ENCODE measurements at regions not wholly inside any gene's neighbourhood (a gene's known extent, or its start where the extent isn't known, plus 50 kb on each side); places are given as distances from the start of the nearest gene placed in this dataset.
"Not testable (repeated sequence)": the region's sequence is repeated elsewhere in the genome, so short reads cannot be mapped to it uniquely, and the experiment has no call there.

DNA sequence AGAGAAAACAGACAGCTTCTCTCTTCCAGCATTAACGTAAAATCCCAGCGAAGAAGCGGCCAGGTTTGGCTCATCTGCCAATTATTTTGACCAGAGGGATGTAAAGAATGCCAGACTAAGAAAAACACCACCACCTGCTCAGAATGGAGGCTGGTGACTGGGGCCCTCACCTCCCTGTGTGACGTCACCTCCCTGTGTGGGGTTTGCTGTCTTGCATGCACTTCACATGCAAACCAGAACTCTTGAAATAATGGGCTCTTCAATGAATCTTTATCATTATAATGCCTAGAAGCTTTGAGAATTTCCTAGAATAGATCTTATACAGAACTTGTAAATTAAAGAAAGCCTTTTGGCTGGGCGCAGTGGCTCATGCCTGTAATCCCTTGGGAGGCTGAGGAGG lies 101.8 kb upstream of the WAC start:
- no peak overlapping the region for H3K9ac ChIP-seq (ENCODE audit: low read depth in 1 of 2, low read length in 2 of 2)
- H3K4me3 ChIP-seq (ENCODE audit: low read depth in 1 of 2, low read length in 2 of 2), result no peak overlapping the region
- H3K27me3 ChIP-seq (ENCODE audit: control insufficient read depth in 1 of 2, insufficient read depth in 2 of 2, low read length in 2 of 2), result no peaks in the 10 kb centered on the region
- H3K36me3 ChIP-seq (ENCODE audit: control insufficient read depth in 1 of 2, insufficient read depth in 2 of 2, low read length in 2 of 2), result no peaks in the 10 kb centered on the region
- no peak overlapping the region for H3K27ac ChIP-seq (ENCODE audit: low read depth, low read length)
- no peaks in the 10 kb centered on the region for H3K9me3 ChIP-seq (ENCODE audit: control insufficient read depth in 1 of 2, low read length in 2 of 2)
- H3K4me1 ChIP-seq (ENCODE audit: control insufficient read depth in 1 of 2, insufficient read depth in 2 of 2, low read length in 2 of 2), result peaks cover 0 to 6% of the 10 kb centered on the region in 2 donors

DNA sequence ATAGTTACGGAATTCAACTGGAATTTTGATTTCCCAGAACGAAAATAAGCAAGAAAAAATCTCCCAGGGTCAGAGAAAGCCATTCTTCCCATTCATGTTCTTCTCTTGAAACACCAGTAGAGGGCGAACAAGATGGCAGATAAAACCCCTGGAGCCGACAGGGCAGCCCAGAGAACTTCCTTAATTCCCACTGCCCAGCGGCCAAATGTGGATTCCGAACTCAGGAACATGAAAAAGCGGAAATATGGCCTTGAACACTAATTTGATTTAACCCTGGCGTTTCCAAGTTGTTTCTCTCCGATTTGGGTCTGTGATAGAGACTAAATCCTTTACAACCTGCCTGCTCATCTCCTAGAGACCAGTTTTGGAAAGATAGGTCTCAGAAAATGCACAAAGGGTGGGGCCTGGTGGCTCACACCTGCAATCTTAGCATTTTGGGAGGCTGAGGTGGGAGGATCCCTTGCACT lies 100.7 kb upstream of the WAC start:
- no peak overlapping the region for H3K4me3 ChIP-seq (ENCODE audit: low read depth in 1 of 2, low read length in 2 of 2)
- H3K27ac ChIP-seq (ENCODE audit: low read depth, low read length), result no peak overlapping the region
- peaks cover 0 to 3% of the 10 kb centered on the region in 2 donors for H3K27me3 ChIP-seq (ENCODE audit: control insufficient read depth in 1 of 2, insufficient read depth in 2 of 2, low read length in 2 of 2)
- H3K4me1 ChIP-seq (ENCODE audit: control insufficient read depth in 1 of 2, insufficient read depth in 2 of 2, low read length in 2 of 2), result peaks cover 0 to 4% of the 10 kb centered on the region in 2 donors
- H3K9ac ChIP-seq (ENCODE audit: low read depth in 1 of 2, low read length in 2 of 2), result no peak overlapping the region
- H3K36me3 ChIP-seq (ENCODE audit: control insufficient read depth in 1 of 2, insufficient read depth in 2 of 2, low read length in 2 of 2), result no peaks in the 10 kb centered on the region
- no peaks in the 10 kb centered on the region for H3K9me3 ChIP-seq (ENCODE audit: control insufficient read depth in 1 of 2, low read length in 2 of 2)

DNA sequence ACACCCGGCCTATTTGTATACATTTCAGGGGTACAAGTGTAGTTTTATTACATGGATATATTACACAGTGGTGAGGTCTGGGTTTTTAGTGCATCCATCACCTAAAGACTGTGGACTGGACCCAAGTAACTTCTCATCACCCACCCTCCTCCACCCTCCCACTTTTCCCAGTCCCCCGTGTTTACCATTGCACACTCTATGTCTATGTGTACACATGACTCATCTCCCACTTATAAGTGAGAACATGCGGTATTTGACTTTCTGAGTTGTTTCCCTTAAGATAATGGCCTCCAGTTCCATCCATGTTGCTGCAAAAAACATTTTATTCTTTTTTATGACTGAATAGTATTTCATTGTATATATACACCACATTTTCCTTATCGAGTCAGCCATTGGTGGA lies 98.9 kb upstream of the WAC start:
- Histone ChIP-seq H3K4me1 (ENCODE audit: control insufficient read depth in 1 of 2, insufficient read depth in 2 of 2, low read length in 2 of 2) (peaks cover 0 to 4% of the 10 kb centered on the region in 2 donors), H3K36me3 (ENCODE audit: control insufficient read depth in 1 of 2, insufficient read depth in 2 of 2, low read length in 2 of 2) (no peaks in the 10 kb centered on the region), H3K9me3 (ENCODE audit: control insufficient read depth in 1 of 2, low read length in 2 of 2) (no peaks in the 10 kb centered on the region), H3K4me3 (ENCODE audit: low read depth in 1 of 2, low read length in 2 of 2) (no peak overlapping the region), H3K9ac (ENCODE audit: low read depth in 1 of 2, low read length in 2 of 2) (no peak overlapping the region), H3K27me3 (ENCODE audit: control insufficient read depth in 1 of 2, insufficient read depth in 2 of 2, low read length in 2 of 2) (peaks cover 0 to 3% of the 10 kb centered on the region in 2 donors), H3K27ac (ENCODE audit: low read depth, low read length) (no peak overlapping the region)

DNA sequence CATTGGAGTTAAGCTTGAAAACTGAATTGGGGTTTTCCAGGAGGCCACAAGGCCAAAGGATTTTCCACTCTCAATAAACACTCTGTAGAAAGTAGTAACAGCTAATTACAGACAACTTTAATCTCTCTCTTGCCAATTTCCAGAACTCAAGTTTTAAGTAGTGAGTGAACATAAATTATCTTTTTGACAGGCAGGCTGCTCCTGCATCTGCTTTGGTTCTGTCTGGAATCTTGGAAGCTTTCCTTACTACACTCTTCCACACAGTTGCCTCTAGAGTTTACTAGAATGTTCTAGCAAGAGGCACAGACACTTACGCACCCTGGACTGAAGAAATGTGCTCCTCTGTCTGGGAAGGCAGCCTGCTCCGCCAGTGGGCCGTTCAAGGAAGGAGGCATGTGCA lies 90.5 kb upstream of the WAC start:
- Histone ChIP-seq H3K9ac (ENCODE audit: low read depth in 1 of 2, low read length in 2 of 2) (no peak overlapping the region), H3K4me1 (ENCODE audit: control insufficient read depth in 1 of 2, insufficient read depth in 2 of 2, low read length in 2 of 2) (no peaks in the 10 kb centered on the region), H3K9me3 (ENCODE audit: control insufficient read depth in 1 of 2, low read length in 2 of 2) (no peaks in the 10 kb centered on the region), H3K27ac (ENCODE audit: low read depth, low read length) (no peak overlapping the region), H3K4me3 (ENCODE audit: low read depth in 1 of 2, low read length in 2 of 2) (no peak overlapping the region), H3K36me3 (ENCODE audit: control insufficient read depth in 1 of 2, insufficient read depth in 2 of 2, low read length in 2 of 2) (no peaks in the 10 kb centered on the region), H3K27me3 (ENCODE audit: control insufficient read depth in 1 of 2, insufficient read depth in 2 of 2, low read length in 2 of 2) (no peaks in the 10 kb centered on the region)

DNA sequence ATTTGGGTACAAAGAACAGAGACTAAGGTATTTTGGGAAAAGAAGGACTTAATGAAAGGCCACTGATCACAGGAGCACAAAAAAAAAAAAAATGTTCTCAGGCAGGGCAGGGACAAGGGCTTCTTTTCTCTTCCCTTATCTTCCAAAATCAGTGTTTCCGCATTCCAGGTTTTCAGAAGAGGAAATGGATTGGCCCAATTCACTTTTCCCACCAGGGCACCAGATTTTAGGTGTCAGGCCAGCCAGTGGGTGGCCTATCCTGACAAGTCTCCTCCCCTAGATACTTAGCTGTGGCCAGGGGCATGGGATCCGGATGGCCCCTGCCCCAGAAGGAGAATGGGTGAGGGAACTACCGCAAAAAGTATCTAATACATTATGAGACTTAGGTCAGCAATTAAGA lies 88.9 kb upstream of the WAC start:
- Histone ChIP-seq H3K9me3 (ENCODE audit: control insufficient read depth in 1 of 2, low read length in 2 of 2) (no peaks in the 10 kb centered on the region), H3K36me3 (ENCODE audit: control insufficient read depth in 1 of 2, insufficient read depth in 2 of 2, low read length in 2 of 2) (no peaks in the 10 kb centered on the region), H3K4me3 (ENCODE audit: low read depth in 1 of 2, low read length in 2 of 2) (no peak overlapping the region), H3K27ac (ENCODE audit: low read depth, low read length) (no peak overlapping the region), H3K27me3 (ENCODE audit: control insufficient read depth in 1 of 2, insufficient read depth in 2 of 2, low read length in 2 of 2) (no peaks in the 10 kb centered on the region), H3K9ac (ENCODE audit: low read depth in 1 of 2, low read length in 2 of 2) (no peak overlapping the region), H3K4me1 (ENCODE audit: control insufficient read depth in 1 of 2, insufficient read depth in 2 of 2, low read length in 2 of 2) (no peaks in the 10 kb centered on the region)

DNA sequence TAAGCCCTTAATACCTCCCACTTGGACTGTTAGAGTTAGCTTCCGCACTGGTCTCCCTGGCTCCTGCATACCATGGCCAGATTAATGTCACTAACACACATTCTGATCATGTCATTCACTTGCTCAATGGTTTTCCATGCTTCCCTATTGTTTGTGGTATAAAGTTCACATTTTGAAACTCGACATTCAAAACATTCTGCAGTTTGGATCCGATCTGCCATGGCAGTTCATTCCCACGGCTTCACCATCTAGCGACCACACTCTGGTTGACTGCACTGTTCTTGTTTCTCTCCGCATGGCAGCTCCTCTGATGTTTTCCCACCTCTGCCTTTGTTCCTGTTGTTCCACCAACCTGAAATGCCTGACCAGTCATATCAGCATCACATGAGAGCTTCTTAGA lies 87.4 kb upstream of the WAC start:
- no peak overlapping the region for H3K9ac ChIP-seq (ENCODE audit: low read depth in 1 of 2, low read length in 2 of 2)

DNA sequence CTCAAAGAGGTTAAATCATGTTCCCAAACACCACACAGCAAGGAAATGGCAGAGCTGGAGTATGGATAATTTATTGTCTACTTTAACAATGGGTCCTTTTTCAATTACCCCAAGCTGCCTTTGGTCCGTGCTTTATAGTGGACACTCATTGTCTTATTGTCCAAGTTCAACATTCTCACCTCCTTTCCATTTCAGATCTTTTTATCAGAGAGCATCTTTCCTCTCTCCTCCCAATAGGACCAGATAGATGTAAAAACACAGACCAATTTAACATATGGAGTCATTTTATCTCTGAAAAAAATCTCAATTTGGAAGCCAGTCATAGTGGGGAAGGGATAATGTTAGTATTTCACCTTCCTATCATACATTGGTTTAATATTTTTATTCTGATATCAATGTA lies 83.5 kb upstream of the WAC start:
- H3K9ac ChIP-seq (ENCODE audit: low read depth in 1 of 2, low read length in 2 of 2), result no peak overlapping the region
- H3K9me3 ChIP-seq (ENCODE audit: control insufficient read depth in 1 of 2, low read length in 2 of 2), result no peaks in the 10 kb centered on the region
- H3K36me3 ChIP-seq (ENCODE audit: control insufficient read depth in 1 of 2, insufficient read depth in 2 of 2, low read length in 2 of 2), result no peaks in the 10 kb centered on the region
- H3K4me3 ChIP-seq (ENCODE audit: low read depth in 1 of 2, low read length in 2 of 2), result no peak overlapping the region
- no peak overlapping the region for H3K27ac ChIP-seq (ENCODE audit: low read depth, low read length)
- H3K4me1 ChIP-seq (ENCODE audit: control insufficient read depth in 1 of 2, insufficient read depth in 2 of 2, low read length in 2 of 2), result no peaks in the 10 kb centered on the region
- no peaks in the 10 kb centered on the region for H3K27me3 ChIP-seq (ENCODE audit: control insufficient read depth in 1 of 2, insufficient read depth in 2 of 2, low read length in 2 of 2)

More for the DNA sequence above, 87.4 kb upstream of the WAC start:
- Histone ChIP-seq H3K27ac (ENCODE audit: low read depth, low read length) (no peak overlapping the region), H3K4me1 (ENCODE audit: control insufficient read depth in 1 of 2, insufficient read depth in 2 of 2, low read length in 2 of 2) (no peaks in the 10 kb centered on the region), H3K4me3 (ENCODE audit: low read depth in 1 of 2, low read length in 2 of 2) (no peak overlapping the region), H3K36me3 (ENCODE audit: control insufficient read depth in 1 of 2, insufficient read depth in 2 of 2, low read length in 2 of 2) (no peaks in the 10 kb centered on the region), H3K9me3 (ENCODE audit: control insufficient read depth in 1 of 2, low read length in 2 of 2) (no peaks in the 10 kb centered on the region), H3K27me3 (ENCODE audit: control insufficient read depth in 1 of 2, insufficient read depth in 2 of 2, low read length in 2 of 2) (no peaks in the 10 kb centered on the region)

DNA sequence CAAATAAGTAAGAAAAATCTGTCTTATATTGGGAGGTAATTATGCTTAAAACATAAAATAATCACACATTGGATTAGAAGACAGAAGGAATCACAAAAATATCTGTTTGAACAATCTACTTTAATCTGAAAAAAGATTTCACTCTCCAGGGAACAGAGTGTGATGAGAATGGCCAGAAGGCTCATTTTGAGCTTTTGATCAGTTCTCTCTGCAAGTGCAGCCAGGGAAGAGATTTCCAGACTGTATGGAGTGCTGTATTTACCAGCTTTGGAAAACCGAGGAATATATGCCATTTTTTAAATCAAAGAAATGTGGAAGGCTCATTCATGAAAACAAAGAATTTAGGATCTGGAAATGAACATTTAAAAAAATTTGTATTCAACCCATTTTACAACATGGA lies 83.0 kb upstream of the WAC start:
- Histone ChIP-seq H3K4me3 (ENCODE audit: low read depth in 1 of 2, low read length in 2 of 2) (no peak overlapping the region), H3K36me3 (ENCODE audit: control insufficient read depth in 1 of 2, insufficient read depth in 2 of 2, low read length in 2 of 2) (no peaks in the 10 kb centered on the region), H3K9me3 (ENCODE audit: control insufficient read depth in 1 of 2, low read length in 2 of 2) (no peaks in the 10 kb centered on the region), H3K27ac (ENCODE audit: low read depth, low read length) (no peak overlapping the region), H3K4me1 (ENCODE audit: control insufficient read depth in 1 of 2, insufficient read depth in 2 of 2, low read length in 2 of 2) (no peaks in the 10 kb centered on the region), H3K27me3 (ENCODE audit: control insufficient read depth in 1 of 2, insufficient read depth in 2 of 2, low read length in 2 of 2) (no peaks in the 10 kb centered on the region), H3K9ac (ENCODE audit: low read depth in 1 of 2, low read length in 2 of 2) (no peak overlapping the region)

DNA sequence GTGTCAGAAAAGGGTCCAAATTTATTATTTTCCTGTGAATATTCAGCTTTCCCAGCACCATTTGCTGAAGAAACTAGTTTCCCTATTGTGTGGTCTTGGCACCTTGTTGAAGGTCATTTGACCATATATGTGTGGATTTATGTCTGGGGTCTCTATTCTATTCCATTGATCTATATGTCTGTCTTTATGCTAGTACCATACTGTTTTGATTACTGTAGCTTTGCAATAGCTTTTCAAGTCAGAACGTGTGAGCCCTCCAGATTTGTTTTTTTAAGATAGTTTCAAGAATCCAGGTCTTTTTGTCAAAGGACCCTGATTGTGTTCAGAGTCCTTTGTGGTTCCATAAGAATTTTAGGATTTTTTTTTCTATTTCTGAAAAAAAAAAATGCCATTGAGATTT lies 79.0 kb upstream of the WAC start:
- Histone ChIP-seq H3K36me3 (ENCODE audit: control insufficient read depth in 1 of 2, insufficient read depth in 2 of 2, low read length in 2 of 2) (no peaks in the 10 kb centered on the region), H3K4me1 (ENCODE audit: control insufficient read depth in 1 of 2, insufficient read depth in 2 of 2, low read length in 2 of 2) (no peaks in the 10 kb centered on the region), H3K9ac (ENCODE audit: low read depth in 1 of 2, low read length in 2 of 2) (no peak overlapping the region), H3K27me3 (ENCODE audit: control insufficient read depth in 1 of 2, insufficient read depth in 2 of 2, low read length in 2 of 2) (no peaks in the 10 kb centered on the region), H3K27ac (ENCODE audit: low read depth, low read length) (no peak overlapping the region), H3K4me3 (ENCODE audit: low read depth in 1 of 2, low read length in 2 of 2) (no peak overlapping the region), H3K9me3 (ENCODE audit: control insufficient read depth in 1 of 2, low read length in 2 of 2) (no peaks in the 10 kb centered on the region)

DNA sequence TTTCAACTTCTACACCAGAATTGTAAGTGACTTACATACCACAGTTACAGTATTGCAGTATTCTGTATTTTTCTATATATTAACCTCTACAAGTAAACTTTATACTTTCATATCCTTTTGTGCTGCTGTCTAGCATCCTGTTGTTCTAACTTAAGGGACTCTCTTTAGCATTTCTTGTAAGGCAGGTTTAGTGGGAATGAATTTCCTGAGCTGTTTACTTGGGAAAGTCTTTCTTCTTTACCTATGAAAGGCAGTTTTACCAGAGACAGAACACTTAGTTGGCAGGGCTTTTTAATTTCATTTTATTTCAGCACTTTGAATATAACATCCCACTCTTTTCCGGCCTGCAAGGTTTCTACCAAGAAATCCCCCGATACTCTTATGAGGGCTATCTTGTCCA lies 75.8 kb upstream of the WAC start:
- Histone ChIP-seq H3K27ac (ENCODE audit: low read depth, low read length) (no peak overlapping the region), H3K36me3 (ENCODE audit: control insufficient read depth in 1 of 2, insufficient read depth in 2 of 2, low read length in 2 of 2) (no peaks in the 10 kb centered on the region), H3K27me3 (ENCODE audit: control insufficient read depth in 1 of 2, insufficient read depth in 2 of 2, low read length in 2 of 2) (no peaks in the 10 kb centered on the region), H3K9ac (ENCODE audit: low read depth in 1 of 2, low read length in 2 of 2) (no peak overlapping the region), H3K4me1 (ENCODE audit: control insufficient read depth in 1 of 2, insufficient read depth in 2 of 2, low read length in 2 of 2) (no peaks in the 10 kb centered on the region), H3K9me3 (ENCODE audit: control insufficient read depth in 1 of 2, low read length in 2 of 2) (no peaks in the 10 kb centered on the region), H3K4me3 (ENCODE audit: low read depth in 1 of 2, low read length in 2 of 2) (no peak overlapping the region)

DNA sequence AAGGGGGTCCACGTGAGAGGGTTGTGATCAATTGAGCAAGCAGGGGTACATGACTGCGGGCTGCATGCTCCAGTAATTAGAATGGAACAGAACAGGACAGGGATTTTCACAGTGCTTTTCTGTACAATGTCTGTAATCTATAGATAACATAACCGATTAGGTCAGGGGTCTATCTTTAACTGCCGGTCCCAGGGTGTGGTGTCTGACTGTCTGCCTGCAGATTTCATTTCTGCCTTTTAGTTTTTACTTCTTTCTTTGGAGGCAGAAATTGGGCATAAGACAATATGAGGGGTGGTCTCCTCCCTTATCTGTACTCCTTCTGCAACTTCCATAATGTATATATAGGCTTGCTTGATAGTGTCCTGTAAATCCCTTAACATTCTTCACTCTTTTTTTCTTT lies 75.0 kb upstream of the WAC start:
- H3K9me3 ChIP-seq (ENCODE audit: control insufficient read depth in 1 of 2, low read length in 2 of 2); H3K4me3 ChIP-seq (ENCODE audit: low read depth in 1 of 2, low read length in 2 of 2); H3K9ac ChIP-seq (ENCODE audit: low read depth in 1 of 2, low read length in 2 of 2); H3K27me3 ChIP-seq (ENCODE audit: control insufficient read depth in 1 of 2, insufficient read depth in 2 of 2, low read length in 2 of 2); H3K36me3 ChIP-seq (ENCODE audit: control insufficient read depth in 1 of 2, insufficient read depth in 2 of 2, low read length in 2 of 2); H3K4me1 ChIP-seq (ENCODE audit: control insufficient read depth in 1 of 2, insufficient read depth in 2 of 2, low read length in 2 of 2); H3K27ac ChIP-seq (ENCODE audit: low read depth, low read length): not testable (repeated sequence)
